GM23338 (cell line): ENCODE measurements at regions not wholly inside any gene's neighbourhood (a gene's known extent, or its start where the extent isn't known, plus 50 kb on each side); places are given as distances from the start of the nearest gene placed in this dataset.

Source experiments
- ATAC-seq: fragments of 200-7000 bp; cut with Tn5 transposase; 3 replicates; pipeline ENCODE4 v1.9.1; 2020
- DNase-seq: peaks from one replicate; pipeline ENCODE4 v3.0.0-alpha.2; 2015; ENCODE audit warnings: low spot score
- H2AFZ ChIP-seq: fragments of 200-600 bp; sonication (generic); 2 replicates; pipeline ENCODE4 v1.8.0; 2016; ENCODE audit warnings: antibody characterized with exemption, mild to moderate bottlenecking, moderate library complexity
- H3F3A ChIP-seq: fragments of 200-600 bp; sonication (generic); replicated peaks from 2 replicates; pipeline ENCODE4 v1.8.0; 2017; ENCODE audit warnings: antibody characterized with exemption, mixed run types, low read depth
- H3K27ac ChIP-seq: fragments of 200-600 bp; sonication (generic); 2 replicates; pipeline ENCODE4 v1.6.1; 2016; ENCODE audit warnings: low read depth
- H3K27me3 ChIP-seq: fragments of 200-600 bp; sonication (generic); 2 replicates; pipeline ENCODE4 v1.8.0; 2016; ENCODE audit warnings: mild to moderate bottlenecking, mixed run types, moderate library complexity; ENCODE audit not compliant: insufficient read depth
- H3K36me3 ChIP-seq: fragments of 200-600 bp; sonication (generic); 2 replicates; pipeline ENCODE4 v1.8.0; 2016; ENCODE audit warnings: mild to moderate bottlenecking; ENCODE audit not compliant: insufficient read depth
- H3K4me1 ChIP-seq: fragments of 200-600 bp; sonication (generic); 2 replicates; pipeline ENCODE4 v1.8.0; 2016; ENCODE audit warnings: mild to moderate bottlenecking, moderate library complexity; ENCODE audit not compliant: insufficient read depth
- H3K4me2 ChIP-seq: fragments of 200-600 bp; sonication (generic); 2 replicates; pipeline ENCODE4 v1.7.1; 2017; ENCODE audit warnings: mixed run types
- H3K4me3 ChIP-seq: fragments of 200-600 bp; sonication (generic); 2 replicates; pipeline ENCODE4 v1.6.1; 2016; ENCODE audit warnings: mixed run types
- H3K79me2 ChIP-seq: fragments of 200-600 bp; sonication (generic); replicated peaks from 2 replicates; pipeline ENCODE4 v1.8.0; 2017; ENCODE audit warnings: mild to moderate bottlenecking; ENCODE audit not compliant: insufficient read depth
- H3K9me2 ChIP-seq: fragments of 200-600 bp; sonication (generic); 2 replicates; pipeline ENCODE4 v1.8.0; 2017; ENCODE audit not compliant: insufficient read depth
- H4K20me1 ChIP-seq: fragments of 200-600 bp; sonication (generic); replicated peaks from 2 replicates; pipeline ENCODE4 v1.8.0; 2017; ENCODE audit warnings: mild to moderate bottlenecking; ENCODE audit not compliant: insufficient read depth
- H3K27ac Mint-ChIP-seq: 2 replicates; pipeline ENCODE4 v1.8.0; 2020; ENCODE audit warnings: inconsistent platforms, mild to moderate bottlenecking, moderate library complexity, mixed read lengths
- H3K27me3 Mint-ChIP-seq: 3 replicates; pipeline ENCODE4 v1.8.0; 2022; ENCODE audit warnings: low read depth, mild to moderate bottlenecking, moderate library complexity, mixed read lengths, inconsistent platforms; ENCODE audit not compliant: insufficient read depth, poor library complexity
- H3K36me3 Mint-ChIP-seq: 3 replicates; pipeline ENCODE4 v1.8.0; 2021; ENCODE audit warnings: low read depth, mild to moderate bottlenecking, inconsistent platforms, moderate library complexity, mixed read lengths
- H3K4me1 Mint-ChIP-seq: 3 replicates; pipeline ENCODE4 v1.8.0; 2020; ENCODE audit warnings: mild to moderate bottlenecking, inconsistent platforms, mixed read lengths
- H3K4me3 Mint-ChIP-seq: 3 replicates; pipeline ENCODE4 v1.8.0; 2021; ENCODE audit warnings: moderate library complexity, mild to moderate bottlenecking, inconsistent platforms, mixed read lengths
- H3K9me3 Mint-ChIP-seq: 3 replicates; pipeline ENCODE4 v1.8.0; 2020; ENCODE audit warnings: moderate library complexity, mild to moderate bottlenecking, inconsistent platforms, mixed read lengths
- CREB1 ChIP-seq: fragments of 250-450 bp; sonication (Bioruptor Pico); IDR thresholded peaks from 2 replicates; pipeline ENCODE4 v1.5.0; 2020; ENCODE audit warnings: low read depth, mild to moderate bottlenecking, moderate library complexity
- ETS1 ChIP-seq: IDR thresholded peaks from 2 replicates; pipeline ENCODE4 v1.6.1; 2016; ENCODE audit warnings: antibody characterized with exemption
- EZH2 ChIP-seq: fragments of 200-600 bp; sonication (generic); IDR thresholded peaks from one replicate; pipeline ENCODE4 v1.8.0; 2017; ENCODE audit warnings: antibody characterized with exemption, mild to moderate bottlenecking, low read depth; ENCODE audit not compliant: unreplicated experiment
- EZH2phosphoT487 ChIP-seq: fragments of 200-600 bp; sonication (generic); IDR thresholded peaks from one replicate; pipeline ENCODE4 v1.8.1; 2018; ENCODE audit warnings: antibody characterized with exemption; ENCODE audit not compliant: unreplicated experiment
- JUNB ChIP-seq: IDR thresholded peaks from one replicate; pipeline ENCODE4 v1.6.1; 2016; ENCODE audit warnings: antibody characterized with exemption; ENCODE audit not compliant: unreplicated experiment
- POLR2AphosphoS5 ChIP-seq: IDR thresholded peaks from 2 replicates; pipeline ENCODE4 v1.6.1; 2016; ENCODE audit warnings: antibody characterized with exemption, low read depth
- STAT1 ChIP-seq: IDR thresholded peaks from one replicate; pipeline ENCODE4 v1.6.1; 2016; ENCODE audit warnings: antibody characterized with exemption; ENCODE audit not compliant: unreplicated experiment
- ZNF114 ChIP-seq: fragments of 250-450 bp; sonication (Bioruptor Pico); IDR thresholded peaks from 2 replicates; pipeline ENCODE4 v1.5.0; 2020; ENCODE audit warnings: mild to moderate bottlenecking, moderate library complexity
- ZNF331 ChIP-seq: fragments of 250-450 bp; sonication (Bioruptor Pico); IDR thresholded peaks from 2 replicates; pipeline ENCODE4 v1.5.0; 2020; ENCODE audit warnings: low read depth, mild to moderate bottlenecking, moderate library complexity
- ZNF462 ChIP-seq: fragments of 250-450 bp; sonication (Bioruptor Pico); IDR thresholded peaks from 2 replicates; pipeline ENCODE4 v1.5.0; 2020; ENCODE audit warnings: mild to moderate bottlenecking, moderate library complexity
- TF ChIP-seq, protein P1 (sequence below): IDR thresholded peaks from one replicate; pipeline ENCODE4 v1.6.1; 2018; ENCODE audit warnings: antibody characterized with exemption; ENCODE audit not compliant: unreplicated experiment

DNA sequence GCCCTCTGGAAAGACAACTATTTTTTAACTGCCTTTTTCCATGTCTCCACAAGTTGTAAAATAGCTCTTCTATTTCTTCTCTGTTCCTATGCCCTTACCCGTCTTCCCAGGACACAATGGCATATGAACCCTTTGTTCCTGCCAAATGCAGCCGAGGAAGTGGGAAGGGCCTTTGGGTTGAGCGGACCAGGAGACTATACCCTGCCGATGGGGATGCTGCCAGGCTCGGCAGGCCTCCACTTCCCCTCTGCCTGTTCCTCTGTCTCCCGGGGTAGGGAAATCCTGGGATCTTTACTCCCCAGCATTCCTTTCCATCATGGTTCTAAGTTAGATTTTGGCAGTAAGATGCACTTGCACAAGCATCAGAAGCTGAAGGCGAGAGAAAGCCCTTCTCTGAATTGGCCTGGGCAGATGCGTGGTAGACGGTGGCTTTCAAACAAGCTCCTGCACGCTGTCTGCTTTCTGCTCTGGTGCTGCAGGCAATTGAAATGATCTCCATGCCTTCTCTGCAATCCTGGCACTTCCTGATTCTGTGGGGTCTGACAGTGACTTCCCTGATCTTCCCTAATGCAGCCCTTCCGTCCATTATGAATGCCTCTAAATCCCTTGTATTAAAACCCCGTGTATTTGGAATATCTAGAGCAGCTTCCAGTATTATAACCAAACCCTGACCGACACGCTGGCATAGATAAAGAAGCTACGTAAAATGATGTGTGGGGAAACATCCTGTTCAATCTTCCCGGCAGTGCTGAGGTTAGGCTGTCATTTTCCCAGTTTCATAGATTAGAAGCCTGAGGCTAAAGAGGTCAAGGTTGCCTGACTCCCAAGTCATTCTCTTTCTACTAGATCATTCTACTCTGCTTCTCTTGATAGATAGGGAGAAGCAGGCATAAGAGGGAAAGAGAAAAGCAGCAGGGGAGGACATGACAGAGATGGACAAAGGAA, 69.8 kb downstream of the MCFD2 start (continued):
- TF ChIP-seq ETS1 = no peak
- no peak for TF ChIP-seq ZNF331 (CRISPR knock-in tag)
- TF ChIP-seq EZH2phosphoT487 = no peak

DNA sequence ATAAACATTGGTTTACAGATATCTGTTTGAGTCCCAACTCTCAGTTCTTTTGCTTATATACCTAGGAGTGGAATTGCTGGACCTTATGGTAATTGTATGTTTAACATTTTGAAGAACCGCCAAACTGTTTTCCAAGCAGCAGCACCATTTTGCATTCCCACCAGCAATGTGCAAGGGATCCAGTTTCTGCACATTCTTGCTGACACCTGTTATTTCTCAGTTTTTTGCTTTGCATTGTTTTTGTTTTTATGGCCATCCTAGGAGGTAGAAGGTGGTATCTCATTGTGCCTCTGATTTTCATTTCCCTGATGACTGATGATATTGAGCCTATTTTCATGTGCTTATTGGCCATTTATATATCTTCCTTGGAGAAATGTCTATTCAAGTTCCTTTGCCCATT, 71.2 kb downstream of the MCFD2 start:
- peaks cover 2% of the 10 kb centered on the region for H3K4me1 Mint-ChIP-seq
- no peaks in the 10 kb centered on the region for H3K27me3 Mint-ChIP-seq
- Histone ChIP-seq H3K9me2 (peaks cover 5% of the 10 kb centered on the region; the same call in 1 of the 2 replicates), H2AFZ (no peak overlapping the region), H3K27me3 (no peaks in the 10 kb centered on the region), H3K4me3 (no peak overlapping the region), H3K36me3 (no peaks in the 10 kb centered on the region), H3K79me2 (no peaks in the 10 kb centered on the region), H3K27ac (no peak overlapping the region), H3K4me1 (no peaks in the 10 kb centered on the region), H4K20me1 (no peaks in the 10 kb centered on the region), H3K4me2 (no peak overlapping the region), H3F3A (no peaks in the 10 kb centered on the region)
- ATAC-seq (no peak), DNase-seq (no peak)
- no peaks in the 10 kb centered on the region for H3K9me3 Mint-ChIP-seq
- no peaks in the 10 kb centered on the region for H3K36me3 Mint-ChIP-seq
- no peak overlapping the region for H3K4me3 Mint-ChIP-seq
- H3K27ac Mint-ChIP-seq = no peak overlapping the region
- TF ChIP-seq CREB1 (CRISPR knock-in tag) (no peak), ETS1 (no peak), EZH2 (no peak), STAT1 (no peak), ZNF114 (CRISPR knock-in tag) (no peak), ZNF462 (CRISPR knock-in tag) (no peak), JUNB (no peak), POLR2AphosphoS5 (no peak)
- TF ChIP-seq, protein P1, sequence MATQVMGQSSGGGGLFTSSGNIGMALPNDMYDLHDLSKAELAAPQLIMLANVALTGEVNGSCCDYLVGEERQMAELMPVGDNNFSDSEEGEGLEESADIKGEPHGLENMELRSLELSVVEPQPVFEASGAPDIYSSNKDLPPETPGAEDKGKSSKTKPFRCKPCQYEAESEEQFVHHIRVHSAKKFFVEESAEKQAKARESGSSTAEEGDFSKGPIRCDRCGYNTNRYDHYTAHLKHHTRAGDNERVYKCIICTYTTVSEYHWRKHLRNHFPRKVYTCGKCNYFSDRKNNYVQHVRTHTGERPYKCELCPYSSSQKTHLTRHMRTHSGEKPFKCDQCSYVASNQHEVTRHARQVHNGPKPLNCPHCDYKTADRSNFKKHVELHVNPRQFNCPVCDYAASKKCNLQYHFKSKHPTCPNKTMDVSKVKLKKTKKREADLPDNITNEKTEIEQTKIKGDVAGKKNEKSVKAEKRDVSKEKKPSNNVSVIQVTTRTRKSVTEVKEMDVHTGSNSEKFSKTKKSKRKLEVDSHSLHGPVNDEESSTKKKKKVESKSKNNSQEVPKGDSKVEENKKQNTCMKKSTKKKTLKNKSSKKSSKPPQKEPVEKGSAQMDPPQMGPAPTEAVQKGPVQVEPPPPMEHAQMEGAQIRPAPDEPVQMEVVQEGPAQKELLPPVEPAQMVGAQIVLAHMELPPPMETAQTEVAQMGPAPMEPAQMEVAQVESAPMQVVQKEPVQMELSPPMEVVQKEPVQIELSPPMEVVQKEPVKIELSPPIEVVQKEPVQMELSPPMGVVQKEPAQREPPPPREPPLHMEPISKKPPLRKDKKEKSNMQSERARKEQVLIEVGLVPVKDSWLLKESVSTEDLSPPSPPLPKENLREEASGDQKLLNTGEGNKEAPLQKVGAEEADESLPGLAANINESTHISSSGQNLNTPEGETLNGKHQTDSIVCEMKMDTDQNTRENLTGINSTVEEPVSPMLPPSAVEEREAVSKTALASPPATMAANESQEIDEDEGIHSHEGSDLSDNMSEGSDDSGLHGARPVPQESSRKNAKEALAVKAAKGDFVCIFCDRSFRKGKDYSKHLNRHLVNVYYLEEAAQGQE = no peak
